HFF-Myc (cell line): ENCODE measurements at regions not wholly inside any gene's neighbourhood (a gene's known extent, or its start where the extent isn't known, plus 50 kb on each side); places are given as distances from the start of the nearest gene placed in this dataset.

ENCODE experiments used
- DNase-seq: peaks from one replicate; pipeline ENCODE4 v3.0.0-alpha.2; 2011; ENCODE audit warnings: low read depth; ENCODE audit errors: extremely low read depth
- H3K4me3 ChIP-seq: replicated peaks from 2 replicates; pipeline ENCODE4 v1.5.1; 2011; ENCODE audit warnings: low read depth, mild to moderate bottlenecking, control low read depth, low read length
- TF ChIP-seq, protein P1 (sequence below): IDR thresholded peaks from 2 replicates; pipeline ENCODE4 v1.5.1; 2012; ENCODE audit warnings: mild to moderate bottlenecking, low read depth, low read length, control low read depth; ENCODE audit errors: missing control alignments

DNA sequence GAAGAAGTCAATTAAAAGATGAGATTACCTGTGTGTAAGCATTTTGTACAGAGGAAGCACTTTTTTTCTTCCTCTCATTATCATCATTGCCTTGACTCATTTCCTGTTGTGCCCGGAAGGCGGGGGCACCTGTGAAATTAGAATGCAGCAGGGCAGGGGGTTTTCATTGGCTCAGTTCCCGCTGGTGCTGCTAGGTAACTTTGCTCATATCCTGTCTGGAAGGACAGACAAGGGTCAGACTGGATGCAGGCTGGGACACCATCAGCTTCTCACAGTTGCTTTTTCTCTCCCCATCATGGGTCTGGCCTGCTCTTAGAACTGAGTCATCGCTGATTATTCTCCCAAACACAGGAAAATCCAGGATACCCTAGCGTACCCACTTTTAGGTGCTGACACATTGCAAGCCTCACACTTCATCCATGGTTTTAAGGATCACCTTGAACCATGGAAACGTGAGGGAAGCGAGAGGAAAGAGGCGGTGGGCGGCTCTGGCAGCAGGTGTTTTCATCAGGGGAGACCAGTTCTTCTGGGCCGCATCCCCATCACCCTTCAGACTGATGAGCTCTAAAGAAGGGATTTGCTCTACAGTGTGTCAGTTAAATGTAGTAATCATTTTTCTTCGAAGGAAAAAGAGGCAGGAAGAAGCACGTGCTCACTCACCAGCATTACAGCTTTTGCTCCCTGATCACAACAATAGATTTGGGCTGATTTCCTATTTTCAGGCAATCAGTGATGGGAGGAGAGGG lies 195.7 kb upstream of the SASH1 start:
- TF ChIP-seq, protein P1, sequence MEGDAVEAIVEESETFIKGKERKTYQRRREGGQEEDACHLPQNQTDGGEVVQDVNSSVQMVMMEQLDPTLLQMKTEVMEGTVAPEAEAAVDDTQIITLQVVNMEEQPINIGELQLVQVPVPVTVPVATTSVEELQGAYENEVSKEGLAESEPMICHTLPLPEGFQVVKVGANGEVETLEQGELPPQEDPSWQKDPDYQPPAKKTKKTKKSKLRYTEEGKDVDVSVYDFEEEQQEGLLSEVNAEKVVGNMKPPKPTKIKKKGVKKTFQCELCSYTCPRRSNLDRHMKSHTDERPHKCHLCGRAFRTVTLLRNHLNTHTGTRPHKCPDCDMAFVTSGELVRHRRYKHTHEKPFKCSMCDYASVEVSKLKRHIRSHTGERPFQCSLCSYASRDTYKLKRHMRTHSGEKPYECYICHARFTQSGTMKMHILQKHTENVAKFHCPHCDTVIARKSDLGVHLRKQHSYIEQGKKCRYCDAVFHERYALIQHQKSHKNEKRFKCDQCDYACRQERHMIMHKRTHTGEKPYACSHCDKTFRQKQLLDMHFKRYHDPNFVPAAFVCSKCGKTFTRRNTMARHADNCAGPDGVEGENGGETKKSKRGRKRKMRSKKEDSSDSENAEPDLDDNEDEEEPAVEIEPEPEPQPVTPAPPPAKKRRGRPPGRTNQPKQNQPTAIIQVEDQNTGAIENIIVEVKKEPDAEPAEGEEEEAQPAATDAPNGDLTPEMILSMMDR = no peak
- no peak overlapping the region for H3K4me3 ChIP-seq
- DNase-seq = peak; percentile 15

DNA sequence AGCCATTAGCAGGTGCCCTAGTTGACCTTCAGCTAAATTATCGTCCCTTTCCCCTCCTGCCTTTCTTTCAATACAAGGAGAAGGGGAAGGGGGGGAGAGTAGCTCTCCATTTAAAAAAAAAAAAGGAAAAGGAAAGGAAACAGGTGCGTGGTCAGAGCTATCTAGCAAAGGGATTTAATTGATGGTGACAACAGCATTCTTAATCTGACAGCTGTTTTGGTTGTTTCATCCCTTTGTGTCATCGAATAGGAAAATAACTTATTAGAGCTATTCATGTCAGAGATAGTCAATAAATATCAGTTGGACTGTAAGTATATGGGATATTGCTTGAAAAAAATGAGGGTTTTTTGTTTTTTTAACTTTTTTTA lies 195.2 kb upstream of the SASH1 start:
- TF ChIP-seq, protein P1 = no peak
- H3K4me3 ChIP-seq = no peak overlapping the region
- no peak for DNase-seq

DNA sequence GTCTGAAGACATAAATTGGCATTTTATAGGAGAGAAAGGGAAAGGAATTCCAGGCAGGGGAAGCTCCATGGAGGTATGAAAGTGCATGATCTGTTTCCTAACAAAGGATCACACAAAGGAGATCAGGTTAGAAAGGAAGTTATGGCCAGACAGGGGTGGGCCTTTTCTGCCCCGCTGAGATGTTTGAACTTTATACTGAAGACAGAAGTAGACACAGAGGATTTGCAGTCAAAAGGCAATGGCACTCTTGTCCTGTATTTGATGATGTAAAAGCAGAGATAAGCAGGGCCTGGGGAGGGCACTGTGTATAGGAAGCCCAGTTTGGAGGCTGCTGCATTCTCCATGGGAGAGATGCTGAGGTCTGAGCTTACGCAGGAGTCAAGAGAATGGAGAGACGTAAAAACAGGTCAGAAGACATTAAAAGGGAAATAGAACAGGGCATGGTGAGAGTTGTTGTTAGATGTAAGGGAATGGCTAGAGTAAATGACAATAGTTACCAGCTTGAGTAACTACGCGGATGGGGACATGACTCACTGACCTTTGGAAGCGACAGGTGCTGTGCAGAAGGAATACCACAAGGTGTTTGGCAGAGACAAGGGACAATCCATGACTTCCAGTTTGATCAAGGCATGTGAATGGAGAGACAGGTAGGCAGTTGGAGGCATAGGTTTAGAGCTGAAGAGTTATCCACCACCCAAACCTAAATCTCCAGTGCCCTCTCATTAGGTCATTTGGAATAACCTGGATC lies 190.6 kb upstream of the SASH1 start:
- TF ChIP-seq, protein P1 = no peak
- no peak for DNase-seq
- H3K4me3 ChIP-seq = no peak overlapping the region

DNA sequence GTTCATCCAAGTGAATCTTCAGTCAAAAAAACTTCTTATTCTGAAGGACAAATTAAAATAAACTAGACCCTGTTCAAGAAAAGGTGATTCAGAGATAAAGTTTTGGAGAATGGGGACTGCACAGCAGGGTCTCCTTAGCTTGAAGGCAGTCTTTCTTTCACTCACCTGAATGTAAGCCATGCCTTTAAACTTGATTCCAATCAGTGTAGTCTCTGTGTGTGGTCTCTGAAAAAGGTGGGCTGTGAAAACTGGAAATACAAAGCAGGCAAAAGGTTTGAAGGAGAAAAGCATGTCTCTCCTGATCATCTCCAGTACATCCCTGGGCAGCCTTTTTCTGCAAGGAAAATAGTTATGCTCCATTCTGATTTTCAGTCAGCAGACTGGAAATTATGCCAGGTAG lies 188.0 kb upstream of the SASH1 start:
- no peak for DNase-seq
- H3K4me3 ChIP-seq = no peak overlapping the region
- TF ChIP-seq, protein P1 = no peak

DNA sequence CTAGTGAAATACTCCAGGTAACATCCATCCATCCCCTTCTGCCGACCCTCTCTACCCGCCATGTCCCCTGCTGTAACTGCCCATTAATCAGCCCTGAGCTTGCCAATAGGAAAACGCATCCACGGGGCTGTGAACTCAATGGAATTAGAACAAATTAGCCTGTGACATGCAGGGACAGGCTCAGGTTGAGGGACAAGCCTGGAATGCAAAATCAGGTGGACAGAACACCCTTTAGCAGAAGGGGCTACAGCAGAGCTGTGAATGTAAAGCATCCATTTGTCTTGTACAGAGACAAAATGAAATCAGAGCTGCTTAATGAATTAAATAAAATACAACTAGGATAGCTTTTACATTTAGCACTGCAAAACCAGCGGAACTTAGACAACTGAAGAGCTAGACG lies 187.3 kb upstream of the SASH1 start:
- H3K4me3 ChIP-seq = no peak overlapping the region
- TF ChIP-seq, protein P1 = no peak
- DNase-seq = no peak

DNA sequence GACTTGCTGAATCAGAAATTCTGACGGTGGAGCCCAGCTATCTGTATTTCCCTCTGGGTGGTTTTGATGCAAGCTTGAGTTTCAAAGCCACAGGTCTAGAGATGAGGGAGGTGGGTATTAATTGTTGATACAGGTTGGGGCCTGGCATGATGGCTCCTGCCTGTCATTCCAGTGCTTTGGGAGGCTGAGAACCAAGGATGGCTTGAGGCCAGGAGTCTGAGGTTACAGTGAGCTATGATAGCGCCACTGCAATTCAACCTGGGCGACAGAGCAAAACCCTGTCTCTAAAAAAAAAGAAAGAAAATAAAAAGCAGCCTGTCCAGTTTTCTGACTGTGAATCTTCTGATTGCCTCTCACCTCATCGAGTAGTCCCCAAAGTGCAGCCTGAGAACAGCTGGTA lies 184.8 kb upstream of the SASH1 start:
- no peak for DNase-seq
- TF ChIP-seq, protein P1 = no peak
- no peak overlapping the region for H3K4me3 ChIP-seq
